HepG2 (cell line): ENCODE measurements at regions not wholly inside any gene's neighbourhood (a gene's known extent, or its start where the extent isn't known, plus 50 kb on each side); places are given as distances from the start of the nearest gene placed in this dataset.

Experiments
- GATA4 ChIP-seq: sonication (generic); IDR thresholded peaks from 2 replicates; pipeline ENCODE4 v1.6.1; 2016; ENCODE audit warnings: antibody characterized with exemption, low read depth, borderline replicate concordance
- GTF2F1 ChIP-seq: fragments of 150-350 bp; IDR thresholded peaks from 2 replicates; pipeline ENCODE4 v1.6.1; 2014; ENCODE audit warnings: low read length
- HIVEP1 ChIP-seq: sonication (generic); formaldehyde crosslinking; IDR thresholded peaks from 2 replicates; pipeline ENCODE4 v1.4.0; 2020; ENCODE audit warnings: mild to moderate bottlenecking, missing genetic modification reagents
- HNF4A ChIP-seq: sonication (generic); formaldehyde crosslinking; IDR thresholded peaks from 2 replicates; pipeline ENCODE4 v1.4.0; 2020; ENCODE audit warnings: missing genetic modification reagents
- NR2C2 ChIP-seq: sonication (generic); formaldehyde crosslinking; IDR thresholded peaks from 2 replicates; pipeline ENCODE4 v1.4.0; 2020; ENCODE audit warnings: missing genetic modification reagents, mild to moderate bottlenecking, moderate library complexity, borderline replicate concordance
- ONECUT2 ChIP-seq: sonication (generic); formaldehyde crosslinking; IDR thresholded peaks from 2 replicates; pipeline ENCODE4 v1.4.0; 2020; ENCODE audit warnings: missing genetic modification reagents
- POLR2AphosphoS2 ChIP-seq: IDR thresholded peaks from 2 replicates; pipeline ENCODE4 v1.6.1; 2011; ENCODE audit warnings: low read depth, low read length, improper control_type of control experiment
- POLR2G ChIP-seq: fragments of 200-400 bp; formaldehyde crosslinking; IDR thresholded peaks from 2 replicates; pipeline ENCODE4 v1.6.1; 2018; ENCODE audit warnings: mild to moderate bottlenecking, low read depth, low read length, moderate library complexity
- PPARG ChIP-seq: conservative IDR thresholded peaks from 2 replicates; pipeline ENCODE4 v1.6.1; 2016; ENCODE audit warnings: missing biosample characterization, missing genetic modification reagents
- SALL2 ChIP-seq: sonication (generic); formaldehyde crosslinking; IDR thresholded peaks from 2 replicates; pipeline ENCODE4 v1.8.1; 2023; ENCODE audit warnings: mild to moderate bottlenecking, missing genetic modification reagents, inconsistent platforms
- ZBTB1 ChIP-seq: sonication (generic); formaldehyde crosslinking; IDR thresholded peaks from 2 replicates; pipeline ENCODE4 v1.4.0; 2020; ENCODE audit warnings: missing genetic modification reagents, borderline replicate concordance
- ZBTB10 ChIP-seq: sonication (generic); formaldehyde crosslinking; IDR thresholded peaks from 2 replicates; pipeline ENCODE4 v1.4.0; 2020; ENCODE audit warnings: missing genetic modification reagents, borderline replicate concordance
- ZFP36 ChIP-seq: fragments of 150-350 bp; IDR thresholded peaks from 2 replicates; pipeline ENCODE4 v1.6.1; 2018; ENCODE audit warnings: borderline replicate concordance, low read length, low read depth; ENCODE audit not compliant: partially characterized antibody
- ZNF136 ChIP-seq: sonication (generic); formaldehyde crosslinking; IDR thresholded peaks from 2 replicates; pipeline ENCODE4 v1.8.1; 2022; ENCODE audit warnings: low read depth, mild to moderate bottlenecking, moderate library complexity, missing genetic modification reagents
- ZNF235 ChIP-seq: sonication (generic); formaldehyde crosslinking; IDR thresholded peaks from 2 replicates; pipeline ENCODE4 v1.8.1; 2023; ENCODE audit warnings: mild to moderate bottlenecking, missing genetic modification reagents, borderline replicate concordance
- ZNF263 ChIP-seq: sonication (generic); formaldehyde crosslinking; IDR thresholded peaks from 2 replicates; pipeline ENCODE4 v1.4.0; 2020; ENCODE audit warnings: missing genetic modification reagents
- ZNF570 ChIP-seq: sonication (generic); formaldehyde crosslinking; IDR thresholded peaks from 2 replicates; pipeline ENCODE4 v1.4.0; 2020; ENCODE audit warnings: mild to moderate bottlenecking, missing genetic modification reagents, borderline replicate concordance
- ZNF713 ChIP-seq: sonication (generic); formaldehyde crosslinking; IDR thresholded peaks from 2 replicates; pipeline ENCODE4 v1.4.0; 2020; ENCODE audit warnings: mild to moderate bottlenecking, missing genetic modification reagents
- ZNF781 ChIP-seq: sonication (generic); formaldehyde crosslinking; IDR thresholded peaks from 2 replicates; pipeline ENCODE4 v1.5.1; 2020; ENCODE audit warnings: borderline replicate concordance, mild to moderate bottlenecking, missing genetic modification reagents; ENCODE audit errors: not compliant biosample characterization
- TF ChIP-seq, protein P1 (sequence below): sonication (generic); formaldehyde crosslinking; IDR thresholded peaks from 2 replicates; pipeline ENCODE4 v1.4.0; 2020; ENCODE audit warnings: mild to moderate bottlenecking, missing genetic modification reagents
- TF ChIP-seq, protein P2 (sequence below): IDR thresholded peaks from 2 replicates; pipeline ENCODE4 v1.6.1; 2016; ENCODE audit warnings: missing compliant biosample characterization, missing genetic modification reagents, borderline replicate concordance
- TF ChIP-seq, protein P3 (sequence below): sonication (generic); formaldehyde crosslinking; IDR thresholded peaks from 2 replicates; pipeline ENCODE4 v1.5.0; 2020; ENCODE audit warnings: mild to moderate bottlenecking, missing genetic modification reagents

DNA sequence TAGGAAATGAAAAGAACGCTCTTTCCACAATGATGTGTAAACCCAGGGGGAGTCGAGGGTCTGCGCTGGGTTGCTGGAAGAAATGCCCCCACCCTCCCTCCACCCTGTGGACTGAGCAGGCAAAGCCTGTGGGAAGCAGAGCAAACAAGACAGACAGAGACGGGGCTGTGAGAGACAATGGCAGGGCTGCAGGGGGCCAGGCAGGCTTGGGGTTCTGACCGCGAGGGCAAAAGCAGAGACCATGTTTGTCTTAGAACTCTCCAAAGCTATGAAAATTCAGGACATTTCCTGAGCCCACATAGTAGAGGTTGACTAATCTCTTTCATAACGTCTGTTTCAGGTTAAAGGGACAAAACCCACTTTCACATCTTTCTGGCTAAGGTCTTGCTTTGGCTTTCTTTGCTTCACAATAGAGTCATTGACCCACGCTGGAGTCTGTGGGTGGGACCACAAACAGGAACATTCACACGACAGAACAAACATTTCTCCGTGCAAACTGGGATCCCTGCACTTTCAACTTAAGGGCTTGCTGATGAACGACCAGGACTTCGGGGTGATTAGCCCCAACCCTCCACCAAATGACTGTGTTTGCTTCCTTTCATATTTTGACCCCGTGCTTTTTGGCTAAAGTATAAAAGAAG, 156.0 kb upstream of the TPM1 start (continued):
- TF ChIP-seq NR2C2 (CRISPR knock-in tag) = peak; percentile 46; the same call in 1 of the 2 replicates
- TF ChIP-seq, protein P1, sequence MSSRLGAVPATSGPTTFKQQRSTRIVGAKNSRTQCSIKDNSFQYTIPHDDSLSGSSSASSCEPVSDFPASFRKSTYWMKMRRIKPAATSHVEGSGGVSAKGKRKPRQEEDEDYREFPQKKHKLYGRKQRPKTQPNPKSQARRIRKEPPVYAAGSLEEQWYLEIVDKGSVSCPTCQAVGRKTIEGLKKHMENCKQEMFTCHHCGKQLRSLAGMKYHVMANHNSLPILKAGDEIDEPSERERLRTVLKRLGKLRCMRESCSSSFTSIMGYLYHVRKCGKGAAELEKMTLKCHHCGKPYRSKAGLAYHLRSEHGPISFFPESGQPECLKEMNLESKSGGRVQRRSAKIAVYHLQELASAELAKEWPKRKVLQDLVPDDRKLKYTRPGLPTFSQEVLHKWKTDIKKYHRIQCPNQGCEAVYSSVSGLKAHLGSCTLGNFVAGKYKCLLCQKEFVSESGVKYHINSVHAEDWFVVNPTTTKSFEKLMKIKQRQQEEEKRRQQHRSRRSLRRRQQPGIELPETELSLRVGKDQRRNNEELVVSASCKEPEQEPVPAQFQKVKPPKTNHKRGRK (CRISPR knock-in tag) = no peak
- no peak for TF ChIP-seq ZNF235 (CRISPR knock-in tag)
- peak; percentile 80 for TF ChIP-seq POLR2G
- TF ChIP-seq HIVEP1 (CRISPR knock-in tag) = no peak
- no peak for TF ChIP-seq GTF2F1
- no peak for TF ChIP-seq ZFP36
- TF ChIP-seq, protein P2, sequence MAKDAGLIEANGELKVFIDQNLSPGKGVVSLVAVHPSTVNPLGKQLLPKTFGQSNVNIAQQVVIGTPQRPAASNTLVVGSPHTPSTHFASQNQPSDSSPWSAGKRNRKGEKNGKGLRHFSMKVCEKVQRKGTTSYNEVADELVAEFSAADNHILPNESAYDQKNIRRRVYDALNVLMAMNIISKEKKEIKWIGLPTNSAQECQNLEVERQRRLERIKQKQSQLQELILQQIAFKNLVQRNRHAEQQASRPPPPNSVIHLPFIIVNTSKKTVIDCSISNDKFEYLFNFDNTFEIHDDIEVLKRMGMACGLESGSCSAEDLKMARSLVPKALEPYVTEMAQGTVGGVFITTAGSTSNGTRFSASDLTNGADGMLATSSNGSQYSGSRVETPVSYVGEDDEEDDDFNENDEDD (CRISPR knock-in tag) = no peak
- TF ChIP-seq PPARG (CRISPR knock-in tag) = peak; percentile 47; the same call in 1 of the 2 replicates
- no peak for TF ChIP-seq ZNF781
- peak; percentile 86; the same call in 1 of the 2 replicates for TF ChIP-seq ZNF136 (CRISPR knock-in tag)
- TF ChIP-seq POLR2AphosphoS2 = no peak
- TF ChIP-seq ONECUT2 (CRISPR knock-in tag) = peak; percentile 64; the same call in 1 of the 2 replicates
- TF ChIP-seq ZBTB1 (CRISPR knock-in tag) = no peak
- TF ChIP-seq ZNF713 = no peak
- TF ChIP-seq HNF4A = peak; percentile 75
- peak; percentile 94 for TF ChIP-seq ZBTB10 (CRISPR knock-in tag)
- no peak for TF ChIP-seq ZNF570 (CRISPR knock-in tag)
- TF ChIP-seq, protein P3, sequence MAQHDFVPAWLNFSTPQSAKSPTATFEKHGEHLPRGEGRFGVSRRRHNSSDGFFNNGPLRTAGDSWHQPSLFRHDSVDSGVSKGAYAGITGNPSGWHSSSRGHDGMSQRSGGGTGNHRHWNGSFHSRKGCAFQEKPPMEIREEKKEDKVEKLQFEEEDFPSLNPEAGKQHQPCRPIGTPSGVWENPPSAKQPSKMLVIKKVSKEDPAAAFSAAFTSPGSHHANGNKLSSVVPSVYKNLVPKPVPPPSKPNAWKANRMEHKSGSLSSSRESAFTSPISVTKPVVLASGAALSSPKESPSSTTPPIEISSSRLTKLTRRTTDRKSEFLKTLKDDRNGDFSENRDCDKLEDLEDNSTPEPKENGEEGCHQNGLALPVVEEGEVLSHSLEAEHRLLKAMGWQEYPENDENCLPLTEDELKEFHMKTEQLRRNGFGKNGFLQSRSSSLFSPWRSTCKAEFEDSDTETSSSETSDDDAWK = no peak
- TF ChIP-seq ZNF263 (CRISPR knock-in tag) = no peak
- no peak for TF ChIP-seq GATA4
- TF ChIP-seq SALL2 (CRISPR knock-in tag) = no peak; the same call in 1 of the 2 replicates
